K562 (cell line): ENCODE measurements at regions not wholly inside any gene's neighbourhood (a gene's known extent, or its start where the extent isn't known, plus 50 kb on each side); places are given as distances from the start of the nearest gene placed in this dataset.

Experiments
- ADNP ChIP-seq: fragments of 200-800 bp; sonication (Bioruptor generic); IDR thresholded peaks from 2 replicates; pipeline ENCODE4 v1.6.1; 2016; ENCODE audit warnings: missing genetic modification characterization, missing compliant biosample characterization
- BRD9 ChIP-seq: fragments of 450-650 bp; IDR thresholded peaks from 2 replicates; pipeline ENCODE4 v1.6.1; 2018; ENCODE audit warnings: low read depth; ENCODE audit not compliant: partially characterized antibody
- BRF1 ChIP-seq: IDR thresholded peaks from 3 replicates; pipeline ENCODE4 v1.6.1; 2011; ENCODE audit warnings: borderline replicate concordance, mild to moderate bottlenecking; ENCODE audit not compliant: insufficient read length; ENCODE audit errors: extremely low read depth
- KDM5B ChIP-seq: fragments of 200-600 bp; sonication (generic); IDR thresholded peaks from 2 replicates; pipeline ENCODE4 v1.6.1; 2012; ENCODE audit warnings: low read depth, mild to moderate bottlenecking, moderate library complexity, low read length, control low read depth, inconsistent platforms; ENCODE audit not compliant: insufficient replicate concordance
- TCF7L2 ChIP-seq: fragments of 150-350 bp; IDR thresholded peaks from 2 replicates; pipeline ENCODE4 v1.6.1; 2016; ENCODE audit warnings: low read depth, mild to moderate bottlenecking, low read length, moderate library complexity
- ZFX ChIP-seq: sonication (generic); formaldehyde crosslinking; IDR thresholded peaks from 2 replicates; pipeline ENCODE4 v1.8.0; 2022; ENCODE audit warnings: mild to moderate bottlenecking, missing genetic modification reagents, moderate library complexity
- ZNF263 ChIP-seq: sonication (generic); formaldehyde crosslinking; IDR thresholded peaks from 2 replicates; pipeline ENCODE4 v1.8.0; 2022; ENCODE audit warnings: mild to moderate bottlenecking, missing genetic modification reagents, borderline replicate concordance
- ZNF707 ChIP-seq: fragments of 250-450 bp; sonication (Bioruptor Pico); conservative IDR thresholded peaks from 2 replicates; pipeline ENCODE4 v1.8.0; 2022; ENCODE audit warnings: inconsistent platforms, mild to moderate bottlenecking, moderate library complexity
- TF ChIP-seq, protein P1 (sequence below), 2 experiments: fragments of 450-650 bp in 1 of 2; sonication (generic) in 1 of 2; formaldehyde crosslinking in 1 of 2; IDR thresholded peaks in 1 of 2; conservative IDR thresholded peaks in 1 of 2; 2 replicates each; pipeline versions ENCODE4 v1.6.1 to v1.8.1; 2016 to 2023; ENCODE audit warnings: mild to moderate bottlenecking in 2 of 2, moderate library complexity in 2 of 2, inconsistent platforms in 1 of 2, missing genetic modification reagents in 1 of 2
- TF ChIP-seq, protein P2 (sequence below): fragments of 250-450 bp; sonication (Bioruptor Pico); IDR thresholded peaks from 2 replicates; pipeline ENCODE4 v1.8.0; 2021; ENCODE audit warnings: moderate library complexity, mild to moderate bottlenecking, inconsistent platforms
- TF ChIP-seq, protein P3 (sequence below): sonication (generic); formaldehyde crosslinking; IDR thresholded peaks from 2 replicates; pipeline ENCODE4 v1.8.0; 2022; ENCODE audit warnings: mild to moderate bottlenecking, missing genetic modification reagents
- TF ChIP-seq, protein P4 (sequence below), 2 experiments: IDR thresholded peaks in 1 of 2; conservative IDR thresholded peaks in 1 of 2; 2 replicates each; pipeline ENCODE4 v1.6.1; 2016; ENCODE audit warnings: low read depth in 2 of 2, mild to moderate bottlenecking in 1 of 2, missing compliant biosample characterization in 1 of 2, missing genetic modification characterization in 1 of 2, moderate library complexity in 1 of 2

DNA sequence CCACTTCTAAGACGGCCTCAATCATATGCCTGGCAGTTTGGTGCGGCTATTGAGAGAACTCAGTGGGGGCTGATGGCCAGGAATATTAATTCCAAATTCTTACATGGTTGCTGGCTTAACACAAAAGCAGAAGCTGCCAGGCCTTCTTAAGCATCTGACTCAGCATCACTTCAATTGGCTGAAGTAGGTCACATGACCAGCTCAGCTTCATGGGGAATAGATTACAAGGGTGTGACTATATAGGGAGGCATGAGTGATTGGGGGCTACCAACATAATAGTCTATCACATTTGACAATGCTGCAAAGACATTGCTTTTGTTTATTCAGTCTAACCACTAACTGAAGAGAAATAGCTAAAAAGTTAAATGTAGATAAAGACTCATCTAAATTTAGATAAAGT is 101.6 kb upstream of the ANKRD28 start (continued):
- TF ChIP-seq, protein P1, sequence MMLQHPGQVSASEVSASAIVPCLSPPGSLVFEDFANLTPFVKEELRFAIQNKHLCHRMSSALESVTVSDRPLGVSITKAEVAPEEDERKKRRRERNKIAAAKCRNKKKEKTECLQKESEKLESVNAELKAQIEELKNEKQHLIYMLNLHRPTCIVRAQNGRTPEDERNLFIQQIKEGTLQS (IDR thresholded peaks at IDR 0.05): peak; percentile 53; the same call in 1 of the 2 replicates
- TF ChIP-seq, protein P1 (CRISPR knock-in tag; conservative IDR thresholded peaks at IDR 0.05): no peak
- TF ChIP-seq ZNF707 (CRISPR knock-in tag): no peak
- no peak for TF ChIP-seq TCF7L2
- no peak for TF ChIP-seq ZFX
- TF ChIP-seq BRD9: no peak
- no peak for TF ChIP-seq KDM5B
- no peak for TF ChIP-seq BRF1
- TF ChIP-seq, protein P2, sequence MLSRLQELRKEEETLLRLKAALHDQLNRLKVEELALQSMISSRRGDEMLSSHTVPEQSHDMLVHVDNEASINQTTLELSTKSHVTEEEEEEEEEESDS: no peak
- TF ChIP-seq, protein P3, sequence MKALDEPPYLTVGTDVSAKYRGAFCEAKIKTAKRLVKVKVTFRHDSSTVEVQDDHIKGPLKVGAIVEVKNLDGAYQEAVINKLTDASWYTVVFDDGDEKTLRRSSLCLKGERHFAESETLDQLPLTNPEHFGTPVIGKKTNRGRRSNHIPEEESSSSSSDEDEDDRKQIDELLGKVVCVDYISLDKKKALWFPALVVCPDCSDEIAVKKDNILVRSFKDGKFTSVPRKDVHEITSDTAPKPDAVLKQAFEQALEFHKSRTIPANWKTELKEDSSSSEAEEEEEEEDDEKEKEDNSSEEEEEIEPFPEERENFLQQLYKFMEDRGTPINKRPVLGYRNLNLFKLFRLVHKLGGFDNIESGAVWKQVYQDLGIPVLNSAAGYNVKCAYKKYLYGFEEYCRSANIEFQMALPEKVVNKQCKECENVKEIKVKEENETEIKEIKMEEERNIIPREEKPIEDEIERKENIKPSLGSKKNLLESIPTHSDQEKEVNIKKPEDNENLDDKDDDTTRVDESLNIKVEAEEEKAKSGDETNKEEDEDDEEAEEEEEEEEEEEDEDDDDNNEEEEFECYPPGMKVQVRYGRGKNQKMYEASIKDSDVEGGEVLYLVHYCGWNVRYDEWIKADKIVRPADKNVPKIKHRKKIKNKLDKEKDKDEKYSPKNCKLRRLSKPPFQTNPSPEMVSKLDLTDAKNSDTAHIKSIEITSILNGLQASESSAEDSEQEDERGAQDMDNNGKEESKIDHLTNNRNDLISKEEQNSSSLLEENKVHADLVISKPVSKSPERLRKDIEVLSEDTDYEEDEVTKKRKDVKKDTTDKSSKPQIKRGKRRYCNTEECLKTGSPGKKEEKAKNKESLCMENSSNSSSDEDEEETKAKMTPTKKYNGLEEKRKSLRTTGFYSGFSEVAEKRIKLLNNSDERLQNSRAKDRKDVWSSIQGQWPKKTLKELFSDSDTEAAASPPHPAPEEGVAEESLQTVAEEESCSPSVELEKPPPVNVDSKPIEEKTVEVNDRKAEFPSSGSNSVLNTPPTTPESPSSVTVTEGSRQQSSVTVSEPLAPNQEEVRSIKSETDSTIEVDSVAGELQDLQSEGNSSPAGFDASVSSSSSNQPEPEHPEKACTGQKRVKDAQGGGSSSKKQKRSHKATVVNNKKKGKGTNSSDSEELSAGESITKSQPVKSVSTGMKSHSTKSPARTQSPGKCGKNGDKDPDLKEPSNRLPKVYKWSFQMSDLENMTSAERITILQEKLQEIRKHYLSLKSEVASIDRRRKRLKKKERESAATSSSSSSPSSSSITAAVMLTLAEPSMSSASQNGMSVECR: no peak
- no peak for TF ChIP-seq ADNP (tag)
- no peak for TF ChIP-seq ZNF263
- TF ChIP-seq, protein P4, sequence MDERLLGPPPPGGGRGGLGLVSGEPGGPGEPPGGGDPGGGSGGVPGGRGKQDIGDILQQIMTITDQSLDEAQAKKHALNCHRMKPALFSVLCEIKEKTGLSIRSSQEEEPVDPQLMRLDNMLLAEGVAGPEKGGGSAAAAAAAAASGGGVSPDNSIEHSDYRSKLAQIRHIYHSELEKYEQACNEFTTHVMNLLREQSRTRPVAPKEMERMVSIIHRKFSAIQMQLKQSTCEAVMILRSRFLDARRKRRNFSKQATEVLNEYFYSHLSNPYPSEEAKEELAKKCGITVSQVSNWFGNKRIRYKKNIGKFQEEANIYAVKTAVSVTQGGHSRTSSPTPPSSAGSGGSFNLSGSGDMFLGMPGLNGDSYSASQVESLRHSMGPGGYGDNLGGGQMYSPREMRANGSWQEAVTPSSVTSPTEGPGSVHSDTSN (CRISPR knock-in tag; IDR thresholded peaks at IDR 0.05; ENCODE audit: low read depth): no peak
- TF ChIP-seq, protein P4 (tag; conservative IDR thresholded peaks at IDR 0.05; ENCODE audit: low read depth): 0 out of 2 replicates have a peak, but pooled peaks have one; percentile 35
